ENCODE measurements at regions not wholly inside any gene's neighbourhood (a gene's known extent, or its start where the extent isn't known, plus 50 kb on each side); places are given as distances from the start of the nearest gene placed in this dataset.

DNA sequence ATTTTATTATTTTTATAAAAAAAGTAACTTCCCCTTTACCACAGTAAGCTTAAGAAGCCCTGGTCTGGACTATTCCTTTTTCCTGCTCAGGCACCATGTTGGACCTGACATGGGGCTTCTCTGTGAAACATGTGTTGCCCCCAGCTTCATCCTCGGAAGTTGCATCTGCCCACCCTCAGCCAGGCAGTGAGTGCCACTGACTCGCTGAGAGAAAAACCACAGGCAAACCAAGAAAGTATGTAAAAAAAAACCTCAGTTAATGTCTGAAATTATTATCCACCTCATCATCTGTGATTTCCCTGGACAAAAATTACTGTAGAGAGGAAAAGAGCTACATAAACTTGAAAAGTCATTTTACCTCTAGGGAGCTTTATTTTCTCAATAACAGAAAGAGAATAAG lies 109.9 kb upstream of the MCHR2 start:
- TF ChIP-seq, protein P1, sequence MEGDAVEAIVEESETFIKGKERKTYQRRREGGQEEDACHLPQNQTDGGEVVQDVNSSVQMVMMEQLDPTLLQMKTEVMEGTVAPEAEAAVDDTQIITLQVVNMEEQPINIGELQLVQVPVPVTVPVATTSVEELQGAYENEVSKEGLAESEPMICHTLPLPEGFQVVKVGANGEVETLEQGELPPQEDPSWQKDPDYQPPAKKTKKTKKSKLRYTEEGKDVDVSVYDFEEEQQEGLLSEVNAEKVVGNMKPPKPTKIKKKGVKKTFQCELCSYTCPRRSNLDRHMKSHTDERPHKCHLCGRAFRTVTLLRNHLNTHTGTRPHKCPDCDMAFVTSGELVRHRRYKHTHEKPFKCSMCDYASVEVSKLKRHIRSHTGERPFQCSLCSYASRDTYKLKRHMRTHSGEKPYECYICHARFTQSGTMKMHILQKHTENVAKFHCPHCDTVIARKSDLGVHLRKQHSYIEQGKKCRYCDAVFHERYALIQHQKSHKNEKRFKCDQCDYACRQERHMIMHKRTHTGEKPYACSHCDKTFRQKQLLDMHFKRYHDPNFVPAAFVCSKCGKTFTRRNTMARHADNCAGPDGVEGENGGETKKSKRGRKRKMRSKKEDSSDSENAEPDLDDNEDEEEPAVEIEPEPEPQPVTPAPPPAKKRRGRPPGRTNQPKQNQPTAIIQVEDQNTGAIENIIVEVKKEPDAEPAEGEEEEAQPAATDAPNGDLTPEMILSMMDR (IDR thresholded peaks at IDR 0.05; ENCODE audit: low read depth, low read length) = no peak
- Histone ChIP-seq H3K27ac (no peak overlapping the region), H3K9me3 (ENCODE audit: low read depth) (no peaks in the 10 kb centered on the region), H3K27me3 (no peaks in the 10 kb centered on the region), H3K4me1 (ENCODE audit: low read depth) (peaks cover 7% of the 10 kb centered on the region), H3K4me3 (no peak overlapping the region), H3K36me3 (no peaks in the 10 kb centered on the region)
- DNase-seq (ENCODE audit: low read depth in 1 of 2, low spot score in 1 of 2) = no peak

DNA sequence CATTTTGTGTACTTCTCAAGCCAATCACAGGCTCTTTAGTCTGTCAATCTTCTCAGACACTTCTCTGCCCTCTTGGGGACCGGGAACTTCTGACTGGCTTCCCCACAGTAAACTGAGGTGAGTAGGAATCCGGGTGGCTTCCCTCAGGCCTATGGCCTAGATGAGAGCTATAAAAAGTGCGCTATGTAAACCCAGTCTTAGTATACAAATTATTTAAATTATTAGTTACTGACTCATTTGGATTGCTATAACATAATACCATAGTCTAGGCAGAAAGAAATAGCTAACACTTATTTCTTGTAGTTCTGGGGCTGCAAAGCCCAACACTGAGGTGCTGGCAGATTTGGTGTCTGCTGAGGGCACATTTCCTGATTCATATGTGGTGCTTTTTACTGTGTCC lies 109.2 kb upstream of the MCHR2 start:
- Histone ChIP-seq H3K27me3 (no peaks in the 10 kb centered on the region), H3K27ac (no peak overlapping the region), H3K36me3 (no peaks in the 10 kb centered on the region), H3K4me1 (ENCODE audit: low read depth) (peaks cover 7% of the 10 kb centered on the region), H3K9me3 (ENCODE audit: low read depth) (no peaks in the 10 kb centered on the region), H3K4me3 (no peak overlapping the region)
- no peak for DNase-seq (ENCODE audit: low read depth in 1 of 2, low spot score in 1 of 2)
- TF ChIP-seq, protein P1 (IDR thresholded peaks at IDR 0.05; ENCODE audit: low read depth, low read length) = no peak

DNA sequence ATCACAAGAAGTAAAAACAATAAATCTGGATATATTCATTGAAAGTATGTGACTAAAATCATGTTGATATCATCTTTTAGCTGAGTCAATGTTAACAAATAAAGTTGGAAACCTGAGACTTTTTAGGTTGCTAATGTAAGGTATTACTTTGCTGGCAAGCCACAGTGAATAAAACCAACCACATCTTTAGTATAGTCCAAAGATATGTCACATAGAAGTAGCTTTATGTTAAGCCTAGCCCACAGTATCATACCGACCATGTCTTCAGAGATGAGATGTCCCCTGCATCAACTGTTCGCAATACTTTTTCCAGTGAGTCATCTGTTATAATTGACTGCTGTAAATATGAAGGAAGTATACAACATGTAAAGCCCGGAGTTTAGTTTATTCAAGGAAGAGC lies 107.6 kb upstream of the MCHR2 start:
- DNase-seq (ENCODE audit: low read depth in 1 of 2, low spot score in 1 of 2) = no peak
- no peak overlapping the region for H3K27ac ChIP-seq
- H3K27me3 ChIP-seq = no peaks in the 10 kb centered on the region
- no peak overlapping the region for H3K4me3 ChIP-seq
- TF ChIP-seq, protein P1 (IDR thresholded peaks at IDR 0.05; ENCODE audit: low read depth, low read length) = no peak
- no peaks in the 10 kb centered on the region for H3K9me3 ChIP-seq (ENCODE audit: low read depth)
- peaks cover 7% of the 10 kb centered on the region for H3K4me1 ChIP-seq (ENCODE audit: low read depth)
- no peaks in the 10 kb centered on the region for H3K36me3 ChIP-seq

DNA sequence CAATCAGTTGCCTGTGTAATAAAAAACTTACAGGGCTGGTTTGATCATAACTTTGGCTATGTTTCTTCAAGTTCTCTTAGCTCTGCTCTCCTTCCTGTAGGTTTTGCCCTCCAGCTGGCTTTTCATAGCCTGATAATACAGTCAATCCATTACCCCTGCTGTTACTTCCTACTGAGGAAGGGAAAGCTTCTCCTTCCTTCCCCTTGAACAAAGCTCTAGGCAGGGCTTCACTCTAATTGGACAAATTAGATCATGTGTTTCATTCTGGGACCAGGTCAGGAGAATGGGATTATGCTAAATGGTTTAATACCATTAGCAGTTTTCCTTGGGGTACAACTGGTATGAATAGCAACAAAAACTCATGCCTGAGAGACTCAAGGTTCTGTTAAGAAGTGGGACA lies 106.8 kb upstream of the MCHR2 start:
- H3K27ac ChIP-seq = no peak overlapping the region
- H3K27me3 ChIP-seq = no peaks in the 10 kb centered on the region
- H3K36me3 ChIP-seq = no peaks in the 10 kb centered on the region
- H3K4me3 ChIP-seq = no peak overlapping the region
- H3K9me3 ChIP-seq (ENCODE audit: low read depth) = no peaks in the 10 kb centered on the region
- H3K4me1 ChIP-seq (ENCODE audit: low read depth) = peaks cover 7% of the 10 kb centered on the region
- DNase-seq (ENCODE audit: low read depth in 1 of 2, low spot score in 1 of 2) = no peak
- TF ChIP-seq, protein P1 (IDR thresholded peaks at IDR 0.05; ENCODE audit: low read depth, low read length) = no peak

DNA sequence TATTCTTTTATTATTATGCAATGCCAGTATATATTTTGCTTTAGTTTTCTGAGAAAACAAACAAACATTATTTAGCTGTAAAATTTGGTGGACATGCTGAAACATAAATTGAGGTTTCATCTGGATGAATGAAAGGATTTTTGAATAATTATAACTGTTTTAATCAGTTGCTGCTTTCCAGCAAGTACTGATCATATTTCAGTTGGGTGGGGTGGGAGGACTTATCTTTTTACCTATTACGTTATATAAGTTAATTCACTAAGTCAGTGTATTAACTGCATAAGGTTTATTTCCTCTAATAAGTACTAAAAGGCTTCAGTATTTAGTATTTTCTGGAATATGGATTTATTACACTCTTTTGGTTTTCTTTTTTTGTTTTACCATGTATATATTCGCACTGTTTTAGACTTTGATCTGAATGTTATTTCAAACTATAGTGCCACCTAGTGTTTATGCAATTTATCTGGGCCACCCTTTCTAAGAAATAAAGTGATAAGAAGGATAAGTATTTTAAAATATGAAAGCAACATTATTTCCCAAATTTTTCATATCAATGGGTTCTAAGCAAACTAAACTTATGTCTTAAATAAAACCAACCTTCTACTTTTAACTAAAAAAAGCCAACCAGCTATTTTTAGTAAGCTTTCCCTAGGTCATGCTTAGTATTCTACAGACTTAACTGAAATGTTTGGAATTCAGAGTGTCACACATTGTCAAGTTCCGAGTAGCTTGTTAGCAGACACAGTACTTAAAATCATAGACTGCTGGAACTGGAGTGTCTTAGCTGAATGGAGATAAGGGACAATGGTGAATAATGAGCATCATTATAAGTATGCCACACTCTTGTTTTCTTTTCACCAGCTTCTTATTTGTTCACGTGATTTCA lies 105.4 kb upstream of the MCHR2 start:
- no peaks in the 10 kb centered on the region for H3K9me3 ChIP-seq (ENCODE audit: low read depth)
- no peak overlapping the region for H3K4me3 ChIP-seq
- TF ChIP-seq, protein P1 (IDR thresholded peaks at IDR 0.05; ENCODE audit: low read depth, low read length) = peak; percentile 51
- no peaks in the 10 kb centered on the region for H3K27me3 ChIP-seq
- no peaks in the 10 kb centered on the region for H3K36me3 ChIP-seq
- DNase-seq (ENCODE audit: low read depth in 1 of 2, low spot score in 1 of 2) = peak; percentile 47 to 58
- peak overlapping the region; percentile 37 for H3K27ac ChIP-seq
- H3K4me1 ChIP-seq (ENCODE audit: low read depth) = peaks cover 7% of the 10 kb centered on the region
